ENCODE measurements at regions not wholly inside any gene's neighbourhood (a gene's known extent, or its start where the extent isn't known, plus 50 kb on each side); places are given as distances from the start of the nearest gene placed in this dataset.

DNA sequence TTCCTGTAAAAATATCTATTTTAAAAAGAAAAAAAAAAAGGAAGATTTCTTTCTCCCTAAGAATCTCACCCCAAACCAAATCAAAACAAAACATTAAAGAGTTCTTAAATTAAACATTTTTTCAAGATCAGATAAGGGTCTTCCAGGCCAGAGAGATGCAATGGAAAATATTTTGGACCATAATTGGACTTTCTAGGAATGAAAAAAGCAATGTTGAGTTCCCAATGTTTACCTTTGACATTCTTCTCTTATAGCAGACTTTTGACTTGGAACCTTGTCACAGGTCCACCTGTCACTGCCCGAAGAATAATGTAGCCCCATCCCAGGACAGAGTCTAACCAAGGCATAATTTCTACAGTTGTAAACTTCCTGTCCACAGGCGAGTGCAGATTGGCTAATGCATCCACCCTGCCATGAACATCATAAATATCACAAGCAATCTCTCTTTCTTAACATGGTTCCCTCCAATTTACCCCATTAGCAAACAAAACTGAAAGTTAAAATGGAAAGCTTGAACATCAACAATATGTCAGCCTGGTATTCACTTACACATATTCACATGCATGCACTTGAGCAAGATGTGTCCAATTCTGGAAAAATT lies 121.7 kb upstream of the ZNF366 start:
- Mint-ChIP-seq H3K4me3 (no peak overlapping the region), H3K9me3 (no peaks in the 10 kb centered on the region), H3K36me3 (no peaks in the 10 kb centered on the region), H3K27me3 (peaks cover 6% of the 10 kb centered on the region), H3K4me1 (no peaks in the 10 kb centered on the region), H3K27ac (no peak overlapping the region)
- CTCF ChIA-PET: no interaction called here
- DNase-seq: no peak

DNA sequence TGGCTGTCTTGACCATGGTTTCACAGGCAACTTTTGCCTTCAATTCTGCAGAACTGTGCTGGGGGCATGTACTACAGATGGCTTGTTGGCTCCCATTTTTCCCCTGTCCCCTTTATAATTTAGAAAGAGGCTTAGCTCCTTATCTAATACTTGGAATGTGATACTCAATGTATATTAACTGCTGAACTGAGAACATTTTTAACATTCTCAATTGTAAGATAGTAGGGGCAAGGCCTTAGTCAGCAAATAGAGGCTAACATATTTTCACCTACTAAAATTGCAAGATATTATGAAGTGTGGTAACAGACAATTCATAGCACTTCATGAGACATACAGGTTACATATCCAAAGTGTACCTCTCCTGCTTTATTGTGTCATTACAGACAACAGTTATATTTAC lies 118.1 kb upstream of the ZNF366 start:
- peaks cover 6% of the 10 kb centered on the region for H3K27me3 Mint-ChIP-seq
- H3K4me1 Mint-ChIP-seq: no peaks in the 10 kb centered on the region
- CTCF ChIA-PET: interaction anchor here (1.1 kb wide), 1 partner anchor 14 kb away, joined by 3 read pairs; no protein-coding TSS in a partner anchor
- no peak overlapping the region for H3K4me3 Mint-ChIP-seq
- no peak for DNase-seq
- H3K36me3 Mint-ChIP-seq: no peaks in the 10 kb centered on the region
- no peak overlapping the region for H3K27ac Mint-ChIP-seq
- H3K9me3 Mint-ChIP-seq: no peaks in the 10 kb centered on the region

DNA sequence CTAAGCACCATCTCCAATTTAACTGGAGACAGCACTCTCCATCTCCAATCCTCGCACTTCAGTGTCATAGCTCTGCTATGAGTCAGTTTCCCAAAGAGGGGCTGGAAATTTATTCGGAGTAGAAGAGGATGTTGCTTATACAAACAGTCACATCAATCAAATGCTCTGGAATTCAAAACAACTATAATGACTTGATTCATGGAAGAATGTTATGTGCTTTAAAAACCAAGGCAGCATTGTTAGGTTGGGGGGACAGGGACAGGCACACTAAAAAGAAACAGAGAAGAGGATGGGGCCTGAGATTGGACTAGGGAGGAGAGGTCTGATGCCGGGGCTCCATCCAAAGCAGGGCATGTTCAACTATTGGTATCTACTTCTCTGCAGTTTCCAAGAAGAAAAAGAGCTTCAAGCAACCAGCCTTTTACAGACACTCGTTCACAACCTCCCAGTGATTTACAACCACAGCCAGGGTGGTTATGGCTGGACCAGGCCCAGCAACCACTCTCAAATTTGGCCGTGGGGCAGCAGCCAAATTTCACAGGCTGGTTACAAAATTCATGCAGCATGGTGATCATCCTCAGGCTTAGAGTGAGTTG lies 117.5 kb upstream of the ZNF366 start:
- no peak overlapping the region for H3K4me3 Mint-ChIP-seq
- H3K27ac Mint-ChIP-seq: no peak overlapping the region
- CTCF ChIA-PET: no interaction called here
- H3K27me3 Mint-ChIP-seq: peaks cover 6% of the 10 kb centered on the region
- no peaks in the 10 kb centered on the region for H3K4me1 Mint-ChIP-seq
- H3K36me3 Mint-ChIP-seq: no peaks in the 10 kb centered on the region
- no peak for DNase-seq
- no peaks in the 10 kb centered on the region for H3K9me3 Mint-ChIP-seq

DNA sequence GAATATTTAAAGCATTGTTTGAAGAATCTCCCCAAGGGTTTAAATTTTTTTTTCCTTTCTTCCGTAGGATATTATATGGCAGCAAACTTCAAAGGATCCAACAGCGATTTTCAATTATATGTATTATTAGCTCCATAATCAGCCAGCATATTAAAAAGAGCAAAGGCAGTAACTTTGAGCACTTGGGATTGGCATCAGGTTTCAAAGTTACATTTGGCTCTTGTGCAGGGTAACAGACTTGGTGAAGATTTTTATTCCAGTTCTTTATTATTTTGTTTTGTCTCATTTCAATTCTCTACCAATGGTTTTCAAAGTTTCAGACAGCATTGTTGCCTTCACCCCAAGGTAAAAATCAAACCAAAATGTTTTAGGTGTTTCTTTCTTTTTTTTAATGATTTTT lies 116.7 kb upstream of the ZNF366 start:
- Mint-ChIP-seq H3K27ac (no peak overlapping the region), H3K27me3 (peaks cover 6% of the 10 kb centered on the region), H3K9me3 (no peaks in the 10 kb centered on the region), H3K4me1 (no peaks in the 10 kb centered on the region), H3K4me3 (no peak overlapping the region), H3K36me3 (no peaks in the 10 kb centered on the region)
- DNase-seq: no peak
- CTCF ChIA-PET: no interaction called here

DNA sequence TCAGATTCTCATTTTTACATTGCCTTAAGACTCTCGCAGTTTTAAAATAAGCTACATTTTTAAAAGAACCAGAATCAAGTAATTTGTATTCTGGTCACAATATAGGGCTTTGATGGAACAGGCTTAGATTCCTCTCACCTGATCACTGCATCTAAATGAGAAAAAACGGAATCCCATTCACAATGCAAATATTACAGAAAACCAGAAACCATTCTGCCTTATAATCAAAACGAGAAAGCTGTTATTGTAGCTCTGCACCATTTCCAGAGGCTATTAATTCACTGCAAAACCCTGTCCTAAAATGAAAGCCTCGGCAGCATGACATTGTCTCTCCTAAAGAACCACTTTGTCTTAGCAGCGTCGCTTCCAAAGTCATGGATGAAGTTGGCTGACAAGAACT lies 116.1 kb upstream of the ZNF366 start:
- no peak overlapping the region for H3K27ac Mint-ChIP-seq

DNA sequence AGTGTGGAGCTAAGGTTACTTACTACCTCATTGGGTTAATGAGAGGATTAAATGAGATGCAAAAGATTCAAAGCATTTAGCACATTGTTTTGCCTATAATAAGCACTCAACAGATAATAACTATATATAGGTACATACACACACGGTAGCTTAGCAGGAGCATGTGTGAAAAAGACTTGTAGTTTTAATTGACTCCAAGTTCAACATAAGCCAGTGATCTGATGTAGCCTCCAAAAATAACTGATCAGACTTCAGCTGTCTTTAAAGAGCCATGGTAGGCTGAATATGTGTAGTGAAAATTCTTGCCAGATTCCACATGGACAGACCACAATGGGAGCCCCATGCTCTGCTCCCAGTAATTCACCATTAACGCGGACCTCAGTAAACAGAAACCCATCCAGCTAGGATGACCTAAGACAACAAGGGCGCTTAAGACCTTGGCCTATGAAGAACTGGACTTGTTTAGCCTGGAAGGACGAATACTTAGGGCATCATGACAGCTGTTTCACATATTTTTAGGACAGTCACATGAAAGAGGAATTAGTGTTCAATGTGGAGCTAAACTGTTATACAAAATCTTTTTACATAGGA lies 115.1 kb upstream of the ZNF366 start:
- H3K9me3 Mint-ChIP-seq: no peaks in the 10 kb centered on the region
- CTCF ChIA-PET: interaction anchor here (0.9 kb wide), 1 partner anchor 11 kb away, joined by 3 read pairs; no protein-coding TSS in a partner anchor
- H3K36me3 Mint-ChIP-seq: no peaks in the 10 kb centered on the region
- H3K27ac Mint-ChIP-seq: no peak overlapping the region
- H3K4me3 Mint-ChIP-seq: no peak overlapping the region
- DNase-seq: no peak
- H3K27me3 Mint-ChIP-seq: peaks cover 6% of the 10 kb centered on the region
- no peaks in the 10 kb centered on the region for H3K4me1 Mint-ChIP-seq

More for the DNA sequence above, 116.1 kb upstream of the ZNF366 start:
- no peaks in the 10 kb centered on the region for H3K9me3 Mint-ChIP-seq
- peaks cover 6% of the 10 kb centered on the region for H3K27me3 Mint-ChIP-seq
- H3K36me3 Mint-ChIP-seq: no peaks in the 10 kb centered on the region
- H3K4me1 Mint-ChIP-seq: no peaks in the 10 kb centered on the region
- no peak for DNase-seq
- H3K4me3 Mint-ChIP-seq: no peak overlapping the region
- CTCF ChIA-PET: no interaction called here

DNA sequence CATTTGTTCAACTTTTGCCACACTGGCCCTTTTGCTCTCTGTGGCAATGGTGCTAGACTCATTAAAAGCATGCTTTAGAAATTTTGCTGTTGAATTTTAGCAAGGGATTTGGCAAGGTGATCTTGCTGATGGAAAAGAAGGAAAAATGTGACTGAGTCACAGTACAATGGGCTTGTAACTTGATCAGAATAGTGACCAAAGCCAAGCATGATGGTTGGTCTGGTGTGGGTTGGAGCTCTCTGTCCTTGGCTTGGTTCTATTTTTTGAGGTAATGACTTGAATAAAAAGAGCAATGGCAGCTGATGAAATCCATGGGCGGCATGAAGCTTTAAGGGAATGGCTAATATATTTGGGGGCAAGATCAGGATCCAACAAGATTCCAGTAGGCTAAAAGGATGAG lies 114.4 kb upstream of the ZNF366 start:
- CTCF ChIA-PET: no interaction called here

DNA sequence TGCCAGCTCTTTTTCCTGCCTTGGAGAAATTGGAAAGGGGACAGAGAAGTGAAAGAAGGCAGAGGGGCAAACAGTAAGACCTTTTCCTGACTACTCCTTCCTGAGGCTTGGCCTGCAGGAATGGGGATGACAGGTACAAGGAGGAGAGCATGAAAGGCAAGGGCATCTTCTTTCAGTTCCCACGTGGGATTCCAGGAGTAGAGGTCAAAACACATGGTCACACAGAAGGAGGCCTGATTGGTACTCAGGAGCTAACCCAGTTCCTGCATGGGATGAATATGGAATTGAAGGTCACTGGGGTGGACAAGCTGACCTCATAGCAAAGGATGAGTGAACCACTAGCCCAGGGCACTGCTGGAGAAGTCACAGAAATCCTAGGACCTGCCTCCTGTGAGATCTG lies 112.5 kb upstream of the ZNF366 start:
- CTCF ChIA-PET: interaction anchor here (1.4 kb wide), 1 partner anchor 9 kb away, joined by 5 read pairs; no protein-coding TSS in a partner anchor
- no peaks in the 10 kb centered on the region for H3K4me1 Mint-ChIP-seq
- peaks cover 2% of the 10 kb centered on the region for H3K27me3 Mint-ChIP-seq
- no peaks in the 10 kb centered on the region for H3K9me3 Mint-ChIP-seq
- H3K27ac Mint-ChIP-seq: no peak overlapping the region
- DNase-seq: no peak
- H3K36me3 Mint-ChIP-seq: no peaks in the 10 kb centered on the region
- H3K4me3 Mint-ChIP-seq: no peak overlapping the region

More for the DNA sequence above, 114.4 kb upstream of the ZNF366 start:
- H3K36me3 Mint-ChIP-seq: no peaks in the 10 kb centered on the region
- no peak overlapping the region for H3K4me3 Mint-ChIP-seq
- H3K27ac Mint-ChIP-seq: no peak overlapping the region
- DNase-seq: no peak
- peaks cover 6% of the 10 kb centered on the region for H3K27me3 Mint-ChIP-seq
- no peaks in the 10 kb centered on the region for H3K9me3 Mint-ChIP-seq
- no peaks in the 10 kb centered on the region for H3K4me1 Mint-ChIP-seq

DNA sequence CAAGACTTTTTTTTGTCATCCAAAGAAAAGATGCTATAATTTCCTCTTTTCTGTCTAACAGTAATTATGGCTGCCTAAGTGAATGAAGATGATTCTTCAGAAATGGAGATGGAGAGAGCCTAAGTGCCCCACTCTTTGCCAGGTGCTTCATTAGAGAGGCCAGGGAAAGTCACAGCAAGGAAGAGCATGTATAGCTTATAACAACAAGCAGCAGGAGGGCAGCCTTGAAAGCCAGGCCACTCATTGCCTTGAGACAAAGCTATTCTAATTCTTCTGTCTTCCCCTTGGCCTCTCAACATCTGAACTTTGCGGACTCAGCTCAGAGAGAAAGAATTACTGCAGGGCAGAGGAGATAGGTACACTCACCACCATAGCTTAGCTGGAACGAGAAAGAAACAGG lies 112.0 kb upstream of the ZNF366 start:
- Mint-ChIP-seq H3K27me3 (no peaks in the 10 kb centered on the region), H3K36me3 (no peaks in the 10 kb centered on the region), H3K4me3 (no peak overlapping the region), H3K9me3 (no peaks in the 10 kb centered on the region), H3K4me1 (no peaks in the 10 kb centered on the region), H3K27ac (no peak overlapping the region)
- DNase-seq: no peak
- CTCF ChIA-PET: interaction anchor here (1.4 kb wide), 1 partner anchor 9 kb away, joined by 5 read pairs; no protein-coding TSS in a partner anchor

DNA sequence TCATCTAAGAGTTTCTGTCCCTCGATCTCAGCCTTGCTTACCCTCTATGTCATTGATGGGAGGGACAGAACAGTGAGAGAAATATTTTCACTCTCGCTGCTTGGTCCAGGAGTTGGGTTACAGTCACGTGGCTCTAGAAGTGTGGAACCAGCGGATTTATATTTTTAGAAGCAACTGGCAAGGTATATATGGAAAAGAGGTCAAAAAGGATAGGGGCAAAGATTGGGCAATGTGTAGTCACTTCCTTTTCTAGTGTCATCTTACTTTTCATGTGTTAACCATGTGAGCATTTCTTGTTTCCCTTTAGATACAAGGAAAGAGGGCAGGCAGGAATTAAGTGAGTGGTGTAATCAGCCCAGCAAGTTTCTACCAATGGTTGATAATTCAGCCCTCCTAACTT lies 111.5 kb upstream of the ZNF366 start:
- Mint-ChIP-seq H3K27me3 (no peaks in the 10 kb centered on the region), H3K4me1 (no peaks in the 10 kb centered on the region), H3K27ac (no peak overlapping the region), H3K36me3 (no peaks in the 10 kb centered on the region), H3K4me3 (no peak overlapping the region), H3K9me3 (no peaks in the 10 kb centered on the region)
- CTCF ChIA-PET: no interaction called here
- DNase-seq: no peak

DNA sequence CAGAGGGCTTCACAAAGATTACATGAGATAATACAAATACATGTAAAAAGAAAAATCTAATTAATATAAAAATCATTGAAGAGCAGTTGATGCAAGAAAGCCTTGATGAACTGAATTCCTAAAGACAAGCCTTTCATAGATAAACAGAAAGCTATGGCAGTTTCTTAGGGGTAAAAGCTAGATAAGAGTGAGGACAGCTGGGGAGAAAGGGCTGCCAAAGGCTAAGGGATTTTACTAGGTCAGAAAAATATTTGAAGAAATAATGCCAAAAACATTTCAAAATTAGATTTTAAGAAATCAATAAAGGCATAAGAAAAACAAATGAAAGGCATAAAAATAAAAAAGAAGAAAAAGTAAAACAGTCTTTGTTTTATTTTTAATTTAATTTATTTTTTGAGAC lies 107.9 kb upstream of the ZNF366 start:
- Mint-ChIP-seq H3K9me3 (no peaks in the 10 kb centered on the region), H3K27ac (no peak overlapping the region)
- CTCF ChIA-PET: no interaction called here

DNA sequence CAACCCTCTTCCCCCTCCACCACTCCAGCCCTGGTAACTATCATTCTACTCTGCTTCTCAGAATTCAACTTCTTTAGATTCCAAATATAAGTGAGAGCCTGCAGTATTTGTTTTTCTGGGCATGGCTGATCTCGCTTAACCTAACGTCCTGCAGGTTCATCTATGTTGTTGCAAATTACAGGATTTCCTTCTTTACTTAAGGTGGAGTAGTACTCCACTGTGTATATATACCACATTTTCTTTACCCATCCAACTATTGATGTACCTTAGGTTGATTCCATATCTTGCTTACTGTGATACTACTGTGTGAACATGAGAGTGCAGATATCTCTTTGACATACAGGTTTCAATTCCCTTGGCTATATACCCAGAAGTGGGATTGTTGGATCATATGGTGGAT lies 106.3 kb upstream of the ZNF366 start:
- Mint-ChIP-seq H3K27me3 (peaks cover 4% of the 10 kb centered on the region), H3K4me3 (no peak overlapping the region), H3K4me1 (no peaks in the 10 kb centered on the region), H3K27ac (no peak overlapping the region), H3K9me3 (no peaks in the 10 kb centered on the region), H3K36me3 (no peaks in the 10 kb centered on the region)
- DNase-seq: no peak
- CTCF ChIA-PET: no interaction called here

More for the DNA sequence above, 107.9 kb upstream of the ZNF366 start:
- Mint-ChIP-seq H3K4me1 (no peaks in the 10 kb centered on the region), H3K27me3 (peaks cover 4% of the 10 kb centered on the region), H3K4me3 (no peak overlapping the region), H3K36me3 (no peaks in the 10 kb centered on the region)
- DNase-seq: no peak

DNA sequence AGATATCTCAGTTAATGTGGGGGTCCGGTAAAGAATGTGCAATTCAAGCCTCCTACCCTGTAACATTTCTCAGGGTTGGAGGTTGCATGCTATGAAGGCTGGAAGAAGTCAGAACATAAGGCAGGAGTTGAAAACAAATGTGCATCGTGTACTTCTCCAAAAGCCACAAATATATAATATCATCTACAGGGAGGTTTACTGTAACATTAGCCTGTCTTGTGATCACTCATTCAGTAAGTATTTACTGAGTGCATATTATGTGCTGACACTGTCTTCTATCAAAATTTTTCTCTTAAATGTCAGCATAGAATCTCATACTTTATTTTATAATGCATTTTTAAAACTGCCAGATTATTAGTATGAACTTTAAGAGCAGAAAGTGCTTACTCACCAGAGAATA lies 105.6 kb upstream of the ZNF366 start:
- no peak overlapping the region for H3K27ac Mint-ChIP-seq
- no peak for DNase-seq
- H3K27me3 Mint-ChIP-seq: peaks cover 4% of the 10 kb centered on the region
- no peaks in the 10 kb centered on the region for H3K4me1 Mint-ChIP-seq
- H3K36me3 Mint-ChIP-seq: no peaks in the 10 kb centered on the region
- CTCF ChIA-PET: interaction anchor here (4.0 kb wide), 1 partner anchor 205 kb away, joined by 38 read pairs; the partner anchor contains the start of gene TNPO1
- no peak overlapping the region for H3K4me3 Mint-ChIP-seq
- H3K9me3 Mint-ChIP-seq: no peaks in the 10 kb centered on the region

DNA sequence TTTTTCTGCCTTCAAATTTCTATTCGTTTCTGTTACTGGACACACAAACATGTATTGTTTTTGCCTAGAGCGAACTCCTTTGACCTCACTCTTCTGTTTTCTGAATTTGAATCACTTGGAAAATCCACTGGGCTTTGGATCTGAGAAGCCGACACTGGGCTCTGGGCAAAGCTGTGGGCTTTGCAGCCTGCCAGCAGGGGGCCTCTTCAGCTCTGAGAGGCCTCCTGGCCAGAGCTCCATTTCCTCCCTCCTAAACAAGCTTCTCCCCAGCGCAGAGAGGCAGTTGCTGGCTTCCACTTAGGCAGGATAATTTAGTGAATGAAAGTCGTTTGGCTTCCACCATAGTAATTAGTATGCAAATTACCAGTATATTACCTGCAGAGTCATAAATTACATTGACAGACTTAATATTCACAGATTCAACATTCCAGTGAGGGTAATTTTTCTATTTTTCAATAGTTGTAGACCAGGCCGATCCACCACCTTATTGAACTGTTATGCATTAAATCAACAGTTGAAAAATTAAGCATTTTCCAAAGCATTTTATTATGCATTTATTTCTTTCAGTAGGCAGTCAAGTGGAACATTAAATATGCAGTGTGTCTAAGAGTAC lies 104.0 kb upstream of the ZNF366 start:
- Mint-ChIP-seq H3K9me3 (no peaks in the 10 kb centered on the region), H3K4me1 (no peaks in the 10 kb centered on the region), H3K36me3 (no peaks in the 10 kb centered on the region), H3K27me3 (peaks cover 4% of the 10 kb centered on the region), H3K27ac (no peak overlapping the region), H3K4me3 (no peak overlapping the region)
- peak; percentile 50 for DNase-seq
- CTCF ChIA-PET: interaction anchor here (0.7 to 4.0 kb wide), 15 partner anchors 8 to 344 kb away, joined by 3 to 38 read pairs (median 3); partner anchors contain the start of genes FCHO2 and TNPO1
